DND-41 (cell line): ENCODE measurements at regions not wholly inside any gene's neighbourhood (a gene's known extent, or its start where the extent isn't known, plus 50 kb on each side); places are given as distances from the start of the nearest gene placed in this dataset.

Source experiments
- ATAC-seq: fragments of 200-7000 bp; cut with Tn5 transposase; 3 replicates; pipeline ENCODE4 v1.9.1; 2021; ENCODE audit warnings: low read depth; ENCODE audit not compliant: insufficient read depth
- DNase-seq: peaks from one replicate; pipeline ENCODE4 v3.0.0-alpha.2; 2020
- H2AFZ ChIP-seq: 2 replicates; pipeline ENCODE4 v1.6.0; 2012; ENCODE audit warnings: low read depth, low read length
- H3K27ac ChIP-seq: 2 replicates; pipeline ENCODE4 v1.5.1; 2012; ENCODE audit warnings: low read length, inconsistent platforms
- H3K27me3 ChIP-seq: fragments of 200-600 bp; sonication (generic); 2 replicates; pipeline ENCODE4 v1.6.0; 2012; ENCODE audit warnings: low read length, mild to moderate bottlenecking, inconsistent platforms; ENCODE audit not compliant: insufficient read depth, poor library complexity
- H3K36me3 ChIP-seq: 2 replicates; pipeline ENCODE4 v1.5.1; 2012; ENCODE audit warnings: low read length, inconsistent platforms; ENCODE audit not compliant: insufficient read depth
- H3K4me1 ChIP-seq: 2 replicates; pipeline ENCODE4 v1.5.1; 2012; ENCODE audit warnings: mild to moderate bottlenecking, low read length; ENCODE audit not compliant: insufficient read depth
- H3K4me2 ChIP-seq: 2 replicates; pipeline ENCODE4 v1.6.0; 2012; ENCODE audit warnings: mild to moderate bottlenecking, moderate library complexity, low read length, inconsistent platforms; ENCODE audit not compliant: insufficient read depth
- H3K4me3 ChIP-seq, 2 experiments: fragments of 200-600 bp in 1 of 2; shearing (Covaris generic) in 1 of 2; 2 replicates each; pipeline ENCODE4 v1.5.1; 2012 to 2016; ENCODE audit warnings: inconsistent platforms in 2 of 2, low read length in 2 of 2, mild to moderate bottlenecking in 2 of 2, low read depth in 1 of 2, moderate library complexity in 1 of 2
- H3K79me2 ChIP-seq: 2 replicates; pipeline ENCODE4 v1.6.0; 2012; ENCODE audit warnings: low read length, inconsistent platforms; ENCODE audit not compliant: insufficient read depth
- H3K9ac ChIP-seq: 2 replicates; pipeline ENCODE4 v1.6.0; 2012; ENCODE audit warnings: low read depth, mild to moderate bottlenecking, inconsistent platforms, low read length, moderate library complexity
- H3K9me3 ChIP-seq: 2 replicates; pipeline ENCODE4 v1.5.1; 2012; ENCODE audit warnings: low read length, moderate library complexity, mild to moderate bottlenecking, inconsistent platforms; ENCODE audit not compliant: insufficient read depth, severe bottlenecking
- H4K20me1 ChIP-seq: 2 replicates; pipeline ENCODE4 v1.6.0; 2012; ENCODE audit warnings: low read length; ENCODE audit not compliant: insufficient read depth
- EZH2 ChIP-seq: IDR thresholded peaks from 3 replicates; pipeline ENCODE4 v1.6.1; 2012; ENCODE audit warnings: borderline replicate concordance, low read depth, mild to moderate bottlenecking, moderate library complexity, low read length, inconsistent platforms; ENCODE audit not compliant: severe bottlenecking
- TF ChIP-seq, protein P1 (sequence below): IDR thresholded peaks from 2 replicates; pipeline ENCODE4 v1.5.1; 2012; ENCODE audit warnings: borderline replicate concordance, low read length, moderate library complexity, mild to moderate bottlenecking; ENCODE audit not compliant: poor library complexity, severe bottlenecking; ENCODE audit errors: extremely low read depth

DNA sequence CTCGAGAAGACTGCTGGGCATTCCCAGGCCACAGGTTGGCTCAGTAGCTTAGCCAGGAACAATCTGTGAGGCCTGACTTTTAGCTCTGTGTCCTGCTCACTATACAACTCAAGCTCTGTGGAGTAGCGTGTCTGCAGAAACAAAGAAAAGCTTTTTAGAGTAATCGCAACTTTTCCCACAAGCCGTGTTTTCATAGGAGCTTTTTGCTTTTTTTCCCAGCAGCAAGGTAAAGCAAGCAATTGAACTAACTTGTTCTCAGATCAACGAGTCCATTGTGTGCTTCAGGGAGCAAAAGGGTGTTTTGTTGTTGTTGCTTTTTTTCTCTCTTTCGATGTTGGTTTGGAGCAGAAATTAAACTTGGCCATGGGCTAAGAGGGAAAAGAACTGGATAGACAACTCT lies 97.3 kb upstream of the BCL2L14 start:
- no peak overlapping the region for H2AFZ ChIP-seq
- TF ChIP-seq, protein P1, sequence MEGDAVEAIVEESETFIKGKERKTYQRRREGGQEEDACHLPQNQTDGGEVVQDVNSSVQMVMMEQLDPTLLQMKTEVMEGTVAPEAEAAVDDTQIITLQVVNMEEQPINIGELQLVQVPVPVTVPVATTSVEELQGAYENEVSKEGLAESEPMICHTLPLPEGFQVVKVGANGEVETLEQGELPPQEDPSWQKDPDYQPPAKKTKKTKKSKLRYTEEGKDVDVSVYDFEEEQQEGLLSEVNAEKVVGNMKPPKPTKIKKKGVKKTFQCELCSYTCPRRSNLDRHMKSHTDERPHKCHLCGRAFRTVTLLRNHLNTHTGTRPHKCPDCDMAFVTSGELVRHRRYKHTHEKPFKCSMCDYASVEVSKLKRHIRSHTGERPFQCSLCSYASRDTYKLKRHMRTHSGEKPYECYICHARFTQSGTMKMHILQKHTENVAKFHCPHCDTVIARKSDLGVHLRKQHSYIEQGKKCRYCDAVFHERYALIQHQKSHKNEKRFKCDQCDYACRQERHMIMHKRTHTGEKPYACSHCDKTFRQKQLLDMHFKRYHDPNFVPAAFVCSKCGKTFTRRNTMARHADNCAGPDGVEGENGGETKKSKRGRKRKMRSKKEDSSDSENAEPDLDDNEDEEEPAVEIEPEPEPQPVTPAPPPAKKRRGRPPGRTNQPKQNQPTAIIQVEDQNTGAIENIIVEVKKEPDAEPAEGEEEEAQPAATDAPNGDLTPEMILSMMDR = no peak
- TF ChIP-seq EZH2 = no peak
- no peaks in the 10 kb centered on the region for H3K9me3 ChIP-seq

DNA sequence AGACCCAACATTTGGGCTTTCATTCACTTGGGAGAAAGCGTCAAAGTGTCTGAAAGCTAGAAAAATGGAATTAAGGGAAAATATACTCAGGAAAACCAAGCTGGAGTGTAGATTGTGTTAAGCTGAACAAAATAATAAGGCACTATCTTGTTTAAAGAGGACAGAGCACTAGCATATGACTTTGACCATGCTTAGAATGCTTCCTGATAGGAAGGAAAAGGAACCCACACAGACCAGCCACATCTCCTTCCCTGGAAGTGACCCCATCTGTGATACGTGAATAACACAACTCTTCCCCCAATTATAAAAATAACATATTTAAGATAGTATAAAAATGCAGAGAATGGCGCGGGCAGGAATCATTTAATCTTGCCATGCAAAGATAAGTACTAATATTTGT lies 94.7 kb upstream of the BCL2L14 start:
- DNase-seq (no peak), ATAC-seq (no peak)
- H3K4me2 ChIP-seq = no peak overlapping the region
- no peaks in the 10 kb centered on the region for H3K36me3 ChIP-seq
- no peaks in the 10 kb centered on the region for H3K9me3 ChIP-seq
- no peaks in the 10 kb centered on the region for H3K79me2 ChIP-seq
- H3K4me3 ChIP-seq = no peak overlapping the region
- H3K27me3 ChIP-seq = no peaks in the 10 kb centered on the region
- H3K4me1 ChIP-seq = peaks cover 9% of the 10 kb centered on the region
- H4K20me1 ChIP-seq = no peaks in the 10 kb centered on the region
- no peak overlapping the region for H3K27ac ChIP-seq
- H2AFZ ChIP-seq = no peak overlapping the region
- H3K9ac ChIP-seq = no peak overlapping the region
- TF ChIP-seq EZH2 = no peak
- TF ChIP-seq, protein P1 = no peak

More for the DNA sequence above, 97.3 kb upstream of the BCL2L14 start:
- H3K4me3 ChIP-seq = no peak overlapping the region
- H3K79me2 ChIP-seq = no peaks in the 10 kb centered on the region
- no peaks in the 10 kb centered on the region for H3K4me1 ChIP-seq
- no peak overlapping the region for H3K9ac ChIP-seq
- no peaks in the 10 kb centered on the region for H3K27me3 ChIP-seq
- DNase-seq (no peak), ATAC-seq (no peak)
- no peaks in the 10 kb centered on the region for H3K36me3 ChIP-seq
- no peaks in the 10 kb centered on the region for H4K20me1 ChIP-seq
- no peak overlapping the region for H3K4me2 ChIP-seq
- no peak overlapping the region for H3K27ac ChIP-seq

DNA sequence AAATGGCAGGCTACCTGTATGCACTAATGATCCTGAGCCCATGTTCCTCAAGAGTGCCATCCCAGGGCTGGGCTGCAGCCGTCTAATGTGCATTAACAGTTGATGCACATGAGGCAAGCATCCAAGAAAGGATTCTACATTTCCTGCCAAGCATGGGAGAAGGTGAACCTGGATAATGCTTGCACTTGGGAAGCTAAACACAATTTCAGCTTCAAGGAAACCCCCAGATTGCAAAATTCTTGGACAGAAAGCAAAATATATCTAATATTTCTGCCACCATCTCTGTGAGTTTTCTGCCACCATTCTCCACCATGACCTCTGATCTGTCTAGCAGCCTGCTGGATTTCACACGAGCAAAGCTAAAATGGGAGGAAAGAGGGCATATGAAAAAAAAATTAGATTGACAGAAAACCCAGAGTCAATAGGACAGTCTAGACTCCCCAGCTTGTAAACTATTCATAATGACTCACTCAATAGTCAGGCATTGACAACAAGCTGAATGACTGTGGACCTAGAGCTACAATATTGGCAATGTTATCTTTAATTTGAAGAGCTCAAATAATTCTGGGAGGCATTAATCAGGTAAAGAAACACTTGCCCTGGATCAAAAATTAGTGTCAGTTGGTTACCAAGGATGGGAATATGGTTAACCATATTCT lies 91.9 kb upstream of the BCL2L14 start:
- Histone ChIP-seq H3K79me2 (no peaks in the 10 kb centered on the region), H3K9ac (no peak overlapping the region), H3K4me2 (no peak overlapping the region), H3K36me3 (no peaks in the 10 kb centered on the region), H3K4me3 (no peak overlapping the region), H3K9me3 (no peaks in the 10 kb centered on the region), H3K27me3 (no peaks in the 10 kb centered on the region), H4K20me1 (no peaks in the 10 kb centered on the region), H3K4me1 (peaks cover 22% of the 10 kb centered on the region), H3K27ac (no peak overlapping the region), H2AFZ (no peak overlapping the region)
- DNase-seq (no peak), ATAC-seq (no peak)
- TF ChIP-seq, protein P1 = no peak
- TF ChIP-seq EZH2 = no peak
